ENCODE measurements at regions not wholly inside any gene's neighbourhood (a gene's known extent, or its start where the extent isn't known, plus 50 kb on each side); places are given as distances from the start of the nearest gene placed in this dataset.
"Not testable (repeated sequence)": the region's sequence is repeated elsewhere in the genome, so short reads cannot be mapped to it uniquely, and the experiment has no call there.

DNA sequence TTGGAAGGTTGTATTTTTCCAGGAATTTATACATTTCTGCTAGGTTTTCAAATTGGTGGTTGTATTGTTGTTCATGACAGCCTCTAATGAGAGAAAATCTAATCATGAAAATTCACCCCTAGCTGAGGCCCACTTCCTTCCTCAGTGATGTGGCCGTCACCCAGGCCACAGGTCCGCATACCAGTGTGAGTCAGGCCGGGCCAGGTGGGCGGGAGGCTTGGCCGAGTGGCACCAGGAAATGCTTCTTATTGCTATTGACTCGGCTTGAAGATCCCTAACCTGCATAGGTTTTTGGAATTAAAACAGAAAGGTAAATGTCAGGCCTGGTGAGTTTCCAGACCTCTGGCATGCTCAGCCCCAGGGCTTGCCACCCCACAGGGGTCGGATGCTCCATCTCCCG lies 88.7 kb downstream of the SCGB2B2 start:
- H3K36me3 Mint-ChIP-seq (ENCODE audit: insufficient read depth): peaks cover 8% of the 10 kb centered on the region

DNA sequence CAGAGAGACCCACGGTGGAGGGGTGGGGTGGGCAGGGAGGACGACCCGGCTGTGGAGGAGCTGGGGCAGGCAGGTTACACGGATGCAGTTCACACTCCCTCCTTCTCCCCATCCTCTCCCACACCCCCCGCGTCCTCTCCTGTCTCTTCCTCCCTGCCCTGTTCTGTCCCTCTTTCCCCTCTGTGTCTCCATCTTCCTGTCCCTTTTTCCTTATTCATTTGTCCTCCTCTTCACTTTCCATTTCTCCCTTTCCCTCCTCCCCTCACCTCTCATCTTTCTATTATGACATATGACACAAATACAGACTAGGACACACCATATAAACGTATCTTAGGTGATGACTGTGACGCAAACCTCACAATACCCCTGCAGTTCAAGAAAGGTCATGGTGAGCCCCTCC lies 96.6 kb downstream of the SCGB2B2 start:
- peaks cover 22 to 38% of the 10 kb centered on the region in 2 donors for H3K27me3 Mint-ChIP-seq

More for the DNA sequence above, 88.7 kb downstream of the SCGB2B2 start:
- Mint-ChIP-seq H3K27me3 (peaks cover 28 to 29% of the 10 kb centered on the region in 2 donors), H3K4me1 (ENCODE audit: low read depth in 2 of 2) (peaks cover 0 to 5% of the 10 kb centered on the region in 2 donors), H3K4me3 (no peak overlapping the region), H3K27ac (no peak overlapping the region), H3K9me3 (peaks cover 5 to 34% of the 10 kb centered on the region in 2 donors)
- DNase-seq: no peak
- no peak for ATAC-seq (replicated peaks)

DNA sequence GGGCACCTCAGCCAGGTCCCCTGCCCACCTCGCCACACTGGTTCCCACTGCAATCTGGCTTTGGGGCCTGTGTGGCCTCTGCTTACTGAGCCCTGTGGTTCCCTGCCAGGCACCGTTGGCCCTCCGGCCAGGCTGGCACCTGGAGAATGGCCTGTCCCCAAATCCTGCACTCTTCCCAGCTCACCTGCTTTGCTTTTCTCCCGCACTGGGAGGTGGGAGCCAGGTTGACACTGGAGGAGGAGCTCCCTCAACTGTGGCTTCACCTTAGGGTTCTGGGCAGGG lies 97.0 kb downstream of the SCGB2B2 start:
- peaks cover 0 to 3% of the 10 kb centered on the region in 2 donors for H3K4me1 Mint-ChIP-seq (ENCODE audit: low read depth in 2 of 2)
- peaks cover 22 to 38% of the 10 kb centered on the region in 2 donors for H3K27me3 Mint-ChIP-seq

More for the DNA sequence above, 96.6 kb downstream of the SCGB2B2 start:
- no peak overlapping the region for H3K27ac Mint-ChIP-seq
- peaks cover 1 to 12% of the 10 kb centered on the region in 2 donors for H3K9me3 Mint-ChIP-seq
- H3K36me3 Mint-ChIP-seq (ENCODE audit: insufficient read depth): peaks cover 5% of the 10 kb centered on the region
- H3K4me3 Mint-ChIP-seq: no peak overlapping the region
- DNase-seq (no peak), ATAC-seq (replicated peaks) (no peak)
- H3K4me1 Mint-ChIP-seq (ENCODE audit: low read depth in 2 of 2): peaks cover 0 to 3% of the 10 kb centered on the region in 2 donors

DNA sequence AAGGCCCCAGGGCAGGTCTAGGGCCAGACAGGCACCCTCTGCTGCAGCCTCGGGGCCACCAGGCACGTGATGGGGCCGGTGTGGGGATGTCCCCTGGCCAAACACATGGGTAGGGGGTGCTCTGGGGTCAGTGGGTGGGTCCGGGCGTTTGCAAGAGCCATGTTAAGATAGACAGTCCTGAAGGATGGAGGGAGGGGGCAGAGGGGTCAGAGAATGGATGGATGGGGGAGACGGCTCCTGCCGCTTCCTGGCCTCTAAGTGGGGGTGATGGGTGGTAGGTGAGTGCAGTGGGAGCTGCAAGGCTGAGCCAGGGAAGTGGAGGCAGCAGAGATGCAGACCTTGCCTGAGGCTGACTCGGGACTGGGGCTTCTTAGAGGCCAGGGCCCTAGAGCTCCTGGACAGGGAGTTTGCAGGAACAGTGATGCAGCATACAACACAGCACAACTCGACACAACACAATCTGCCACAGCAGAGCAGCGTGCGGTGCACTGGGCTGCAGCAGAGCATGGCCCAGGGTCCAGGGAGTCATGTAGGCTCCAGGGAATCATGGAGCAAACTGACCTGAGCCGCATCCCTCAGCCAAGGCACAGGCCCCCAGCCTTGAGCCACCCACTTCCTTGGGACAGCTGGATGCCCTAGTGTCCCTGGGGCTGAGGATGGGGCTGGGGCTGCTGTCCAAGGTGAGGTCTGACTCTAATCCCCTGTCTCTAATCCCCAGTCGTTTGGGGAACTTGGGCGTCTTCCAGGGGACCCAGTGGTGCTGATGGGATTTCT lies 97.5 kb downstream of the SCGB2B2 start:
- DNase-seq: no peak
- peaks cover 22 to 38% of the 10 kb centered on the region in 2 donors for H3K27me3 Mint-ChIP-seq
- H3K36me3 Mint-ChIP-seq (ENCODE audit: insufficient read depth): peaks cover 5% of the 10 kb centered on the region
- H3K27ac Mint-ChIP-seq: no peak overlapping the region
- ATAC-seq (replicated peaks): no peak
- H3K4me1 Mint-ChIP-seq (ENCODE audit: low read depth in 2 of 2): peaks cover 0 to 3% of the 10 kb centered on the region in 2 donors
- no peak overlapping the region for H3K4me3 Mint-ChIP-seq
- H3K9me3 Mint-ChIP-seq: peaks cover 0 to 7% of the 10 kb centered on the region in 2 donors

More for the DNA sequence above, 97.0 kb downstream of the SCGB2B2 start:
- no peak overlapping the region for H3K4me3 Mint-ChIP-seq
- no peak overlapping the region for H3K27ac Mint-ChIP-seq
- peaks cover 0 to 12% of the 10 kb centered on the region in 2 donors for H3K9me3 Mint-ChIP-seq
- DNase-seq (no peak), ATAC-seq (replicated peaks) (no peak)
- peaks cover 5% of the 10 kb centered on the region for H3K36me3 Mint-ChIP-seq (ENCODE audit: insufficient read depth)

- H3K27ac Mint-ChIP-seq: no peak overlapping the region
- H3K4me3 Mint-ChIP-seq: no peak overlapping the region
These were observed 97.2 kb downstream of the WTIP start for GRCh38 chr19:34578751-34579150.

GRCh38 chr19:34578173-34578572 lies 96.6 kb downstream of the WTIP start:
- no peak for DNase-seq
- peaks cover 0 to 11% of the 10 kb centered on the region in 2 donors for H3K9me3 Mint-ChIP-seq
- H3K27ac Mint-ChIP-seq: no peak overlapping the region
- H3K27me3 Mint-ChIP-seq: peaks cover 22 to 38% of the 10 kb centered on the region in 2 donors
- no peak for ATAC-seq (replicated peaks)
- no peak overlapping the region for H3K4me3 Mint-ChIP-seq
- H3K36me3 Mint-ChIP-seq (ENCODE audit: insufficient read depth): no peaks in the 10 kb centered on the region
- H3K4me1 Mint-ChIP-seq (ENCODE audit: low read depth in 2 of 2): peaks cover 3 to 4% of the 10 kb centered on the region in 2 donors

More at GRCh38 chr19:34578751-34579150, 97.2 kb downstream of the WTIP start:
- Mint-ChIP-seq H3K27me3 (peaks cover 22 to 38% of the 10 kb centered on the region in 2 donors), H3K36me3 (ENCODE audit: insufficient read depth) (peaks cover 2% of the 10 kb centered on the region), H3K4me1 (ENCODE audit: low read depth in 2 of 2) (peaks cover 3 to 4% of the 10 kb centered on the region in 2 donors), H3K9me3 (peaks cover 0 to 5% of the 10 kb centered on the region in 2 donors)
- no peak for DNase-seq
- no peak for ATAC-seq (replicated peaks)

DNA sequence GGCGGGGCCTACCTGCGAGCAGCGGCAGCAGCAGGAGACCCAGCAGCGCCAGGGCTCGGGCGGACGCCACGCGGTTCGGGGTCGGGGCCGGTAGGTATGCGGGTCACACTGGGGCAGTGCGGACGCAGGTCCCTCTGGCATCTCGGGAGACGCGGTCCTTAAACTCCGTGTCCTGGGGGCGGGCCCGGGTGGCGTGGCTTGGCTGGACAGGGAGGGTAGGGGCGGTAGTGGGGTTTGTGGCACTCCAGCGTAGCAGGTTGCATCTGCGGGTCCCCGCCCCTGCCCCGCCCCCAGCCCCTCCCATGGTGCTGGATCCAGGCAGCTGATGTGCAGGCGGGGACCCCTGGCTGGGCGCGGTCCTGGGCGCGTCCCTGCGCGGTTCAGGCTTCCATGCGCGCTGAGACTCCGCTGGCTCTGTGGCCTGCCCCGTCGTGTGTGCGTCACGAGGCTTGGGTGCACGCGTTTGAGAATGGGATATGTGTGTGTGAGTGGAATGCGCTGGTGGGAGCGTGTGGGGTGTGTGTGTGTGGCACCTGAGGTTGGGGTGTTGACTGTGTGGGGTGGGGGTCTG lies 96.1 kb downstream of the WTIP start:
- Mint-ChIP-seq H3K4me1 (ENCODE audit: low read depth in 2 of 2) (peaks cover 3 to 4% of the 10 kb centered on the region in 2 donors), H3K9me3 (peaks cover 2 to 17% of the 10 kb centered on the region in 2 donors), H3K27ac (no peak overlapping the region), H3K27me3 (peaks cover 22 to 38% of the 10 kb centered on the region in 2 donors), H3K36me3 (ENCODE audit: insufficient read depth) (no peaks in the 10 kb centered on the region), H3K4me3 (no peak overlapping the region)
- no peak for ATAC-seq (replicated peaks)
- DNase-seq: no peak

- ATAC-seq (replicated peaks): no peak
- H3K27ac Mint-ChIP-seq: peak overlapping the region in 1 of 2 donors; percentile 57
- peaks cover 2 to 17% of the 10 kb centered on the region in 2 donors for H3K9me3 Mint-ChIP-seq
- peaks cover 3 to 4% of the 10 kb centered on the region in 2 donors for H3K4me1 Mint-ChIP-seq (ENCODE audit: low read depth in 2 of 2)
- DNase-seq: no peak
- H3K27me3 Mint-ChIP-seq: peaks cover 22 to 38% of the 10 kb centered on the region in 2 donors
- H3K4me3 Mint-ChIP-seq: no peak overlapping the region
- no peaks in the 10 kb centered on the region for H3K36me3 Mint-ChIP-seq (ENCODE audit: insufficient read depth)
These were observed 95.5 kb downstream of the WTIP start for GRCh38 chr19:34577056-34577455.

DNA sequence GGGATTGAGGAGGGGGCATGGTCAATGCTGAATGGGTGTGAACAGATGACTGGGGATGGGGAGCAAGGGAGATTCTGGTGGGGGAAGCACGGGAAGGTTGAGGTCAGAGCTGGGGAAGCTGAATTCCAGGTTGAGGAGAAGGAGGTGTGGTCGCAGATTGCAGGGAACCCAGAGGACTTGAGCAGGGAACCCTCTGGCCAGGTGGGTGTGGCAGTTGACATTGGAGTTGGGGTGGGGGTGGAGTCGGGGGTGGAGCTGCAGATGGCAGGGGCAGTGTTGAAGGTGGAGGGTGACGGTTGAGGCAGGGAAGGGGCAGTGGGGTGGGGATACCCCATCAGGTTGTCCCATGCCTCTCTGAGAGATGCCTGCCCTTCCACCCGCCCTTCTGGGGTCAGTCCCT lies 94.7 kb downstream of the WTIP start:
- peaks cover 22 to 38% of the 10 kb centered on the region in 2 donors for H3K27me3 Mint-ChIP-seq
- ATAC-seq (replicated peaks) (no peak), DNase-seq (no peak)
- H3K4me3 Mint-ChIP-seq: no peak overlapping the region
- H3K36me3 Mint-ChIP-seq (ENCODE audit: insufficient read depth): no peaks in the 10 kb centered on the region
- H3K4me1 Mint-ChIP-seq (ENCODE audit: low read depth in 2 of 2): peaks cover 3 to 4% of the 10 kb centered on the region in 2 donors
- peaks cover 2 to 17% of the 10 kb centered on the region in 2 donors for H3K9me3 Mint-ChIP-seq
- H3K27ac Mint-ChIP-seq: no peak overlapping the region

DNA sequence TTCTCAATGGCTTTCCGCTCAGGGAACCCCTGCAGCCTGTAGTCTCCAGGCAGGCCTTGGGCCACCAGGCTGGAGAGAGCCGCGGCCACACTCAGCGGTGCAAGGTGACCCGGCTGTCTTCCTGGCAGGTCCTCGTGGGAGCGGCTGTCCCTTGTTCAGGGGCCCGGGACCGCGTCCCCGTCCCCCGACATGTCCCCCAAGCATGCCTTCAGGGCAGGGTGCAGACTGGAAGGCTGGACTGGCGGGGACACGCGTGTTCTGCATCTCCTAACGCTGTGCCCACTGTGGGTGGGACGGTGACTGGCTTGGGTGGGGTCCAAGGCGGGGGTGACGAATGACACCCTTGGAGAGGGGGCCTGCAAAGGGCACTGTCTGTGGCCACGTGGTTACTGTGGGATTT lies 93.6 kb downstream of the WTIP start:
- no peak overlapping the region for H3K27ac Mint-ChIP-seq
- ATAC-seq (replicated peaks): no peak

DNA sequence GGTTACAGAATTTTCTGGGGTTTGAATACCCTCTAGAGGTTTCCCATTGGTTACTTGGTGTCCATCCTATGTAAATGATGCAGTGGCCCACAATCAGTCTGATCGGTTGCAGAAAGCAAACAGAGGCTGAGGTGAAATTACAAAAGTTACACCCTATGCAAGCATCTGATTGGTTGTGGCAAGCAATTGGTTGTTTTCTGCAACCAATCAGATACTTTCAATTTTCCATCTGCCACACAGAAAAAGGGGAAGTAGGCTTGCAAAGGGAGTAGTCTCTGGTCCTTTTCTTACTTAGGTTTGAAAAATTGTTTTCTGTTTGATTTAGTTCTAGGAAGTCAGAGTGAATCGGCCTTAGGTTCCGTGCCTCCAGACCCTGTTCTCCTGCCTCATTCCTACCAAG lies 93.1 kb downstream of the WTIP start:
- DNase-seq (no peak), ATAC-seq (replicated peaks) (no peak)
- Mint-ChIP-seq H3K27ac (no peak overlapping the region), H3K4me3 (no peak overlapping the region), H3K27me3 (peaks cover 22 to 38% of the 10 kb centered on the region in 2 donors), H3K36me3 (ENCODE audit: insufficient read depth) (no peaks in the 10 kb centered on the region), H3K9me3 (peaks cover 6 to 24% of the 10 kb centered on the region in 2 donors), H3K4me1 (ENCODE audit: low read depth in 2 of 2) (peaks cover 3 to 4% of the 10 kb centered on the region in 2 donors)

More for the DNA sequence above, 93.6 kb downstream of the WTIP start:
- Mint-ChIP-seq H3K4me3 (no peak overlapping the region), H3K36me3 (ENCODE audit: insufficient read depth) (no peaks in the 10 kb centered on the region), H3K4me1 (ENCODE audit: low read depth in 2 of 2) (peaks cover 3 to 4% of the 10 kb centered on the region in 2 donors), H3K9me3 (peaks cover 6 to 23% of the 10 kb centered on the region in 2 donors), H3K27me3 (peaks cover 22 to 38% of the 10 kb centered on the region in 2 donors)
- no peak for DNase-seq

- no peak overlapping the region for H3K4me3 Mint-ChIP-seq
- H3K27ac Mint-ChIP-seq: no peak overlapping the region
- H3K36me3 Mint-ChIP-seq (ENCODE audit: insufficient read depth): no peaks in the 10 kb centered on the region
- H3K9me3 Mint-ChIP-seq: peaks cover 9 to 31% of the 10 kb centered on the region in 2 donors
- H3K27me3 Mint-ChIP-seq: peaks cover 27% of the 10 kb centered on the region in 2 donors
- ATAC-seq (replicated peaks) (no peak), DNase-seq (no peak)
- H3K4me1 Mint-ChIP-seq (ENCODE audit: low read depth in 2 of 2): peaks cover 3 to 4% of the 10 kb centered on the region in 2 donors
These were observed 91.8 kb downstream of the WTIP start for GRCh38 chr19:34573226-34573864.

DNA sequence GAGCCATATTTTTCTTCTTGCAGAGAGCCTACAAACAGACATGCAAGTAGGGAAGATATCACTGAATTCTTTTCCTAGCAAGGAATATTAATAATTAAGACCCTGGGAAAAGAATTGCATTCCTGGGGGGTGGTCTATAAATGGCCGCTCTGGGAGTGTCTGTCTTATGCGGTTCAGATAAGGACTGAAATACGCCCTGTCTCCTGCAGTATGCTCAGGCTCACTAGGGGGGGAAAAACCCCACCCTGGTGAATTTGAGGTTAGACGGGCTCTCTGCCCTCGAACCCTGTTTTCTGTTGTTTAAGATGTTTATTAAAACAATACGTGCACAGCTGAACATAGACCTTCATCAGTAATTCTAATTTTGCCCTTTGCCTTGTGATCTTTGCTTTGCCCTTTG lies 88.6 kb downstream of the WTIP start:
- not testable (repeated sequence) for H3K27ac Mint-ChIP-seq; ATAC-seq (replicated peaks); DNase-seq; H3K36me3 Mint-ChIP-seq (ENCODE audit: insufficient read depth); H3K4me1 Mint-ChIP-seq (ENCODE audit: low read depth in 2 of 2); H3K4me3 Mint-ChIP-seq
- Mint-ChIP-seq H3K9me3 (peaks cover 16 to 43% of the 10 kb centered on the region in 2 donors), H3K27me3 (peaks cover 25 to 26% of the 10 kb centered on the region in 2 donors)

Data from effector memory CD8-positive, alpha-beta T cell (primary cell).